H1 (cell line): ENCODE measurements at regions not wholly inside any gene's neighbourhood (a gene's known extent, or its start where the extent isn't known, plus 50 kb on each side); places are given as distances from the start of the nearest gene placed in this dataset.
A peak's percentile ranks its signal among the peaks of the same experiment; 100 is the strongest.

Experiments used
- CTCF ChIA-PET: fragments of 300-600 bp; sonication (Branson Sonifier 250); formaldehyde crosslinking; loops from one replicate; lab custom pipeline; 2021; ENCODE audit not compliant: partially characterized antibody; lab: Charles Lee
- POLR2A ChIA-PET: fragments of 300-600 bp; sonication (Branson Sonifier 250); formaldehyde crosslinking; loops from one replicate; lab custom pipeline; 2021; ENCODE audit warnings: inconsistent platforms; ENCODE audit not compliant: partially characterized antibody; lab: Charles Lee
- DNase-seq, 2 experiments: peaks; one replicate each; pipeline versions ENCODE4 v3.0.0 to v3.0.0-alpha.2; 2010 to 2022; ENCODE audit warnings: low spot score in 2 of 2, low read depth in 1 of 2, mixed read lengths in 1 of 2
- FAIRE-seq: peaks from 2 replicates; lab custom pipeline; 2011; peaks lifted over from hg19 to GRCh38; lab: Jason Lieb, UNC
- H2AFZ ChIP-seq: 2 replicates; pipeline ENCODE4 v1.8.1; 2012; ENCODE audit warnings: low read length, inconsistent platforms
- H2AK5ac ChIP-seq: 2 replicates; pipeline ENCODE4 v1.6.1; 2013; ENCODE audit warnings: low read depth, low read length
- H2BK120ac ChIP-seq: replicated peaks from 2 replicates; pipeline ENCODE3; 2013; ENCODE audit warnings: low read depth, low read length, inconsistent platforms
- H2BK12ac ChIP-seq: 2 replicates; pipeline ENCODE4 v1.6.1; 2013; ENCODE audit warnings: low read depth, low read length
- H2BK15ac ChIP-seq: 2 replicates; pipeline ENCODE4 v1.6.1; 2013; ENCODE audit warnings: low read length
- H2BK20ac ChIP-seq: 2 replicates; pipeline ENCODE4 v1.6.1; 2013; ENCODE audit warnings: low read length
- H2BK5ac ChIP-seq: 2 replicates; pipeline ENCODE4 v1.6.1; 2013; ENCODE audit warnings: low read depth, low read length
- H3K14ac ChIP-seq: 2 replicates; pipeline ENCODE4 v1.6.1; 2013; ENCODE audit warnings: inconsistent platforms; ENCODE audit not compliant: insufficient read length
- H3K18ac ChIP-seq: 2 replicates; pipeline ENCODE4 v1.6.1; 2013; ENCODE audit warnings: low read length; ENCODE audit errors: extremely low read depth
- H3K23ac ChIP-seq: 2 replicates; pipeline ENCODE4 v1.6.1; 2013; ENCODE audit warnings: inconsistent platforms; ENCODE audit not compliant: insufficient read length
- H3K23me2 ChIP-seq: 2 replicates; pipeline ENCODE4 v1.6.1; 2013; ENCODE audit warnings: low read depth, low read length
- H3K27ac ChIP-seq: 2 replicates; pipeline ENCODE4 v1.6.1; 2011; ENCODE audit warnings: low read depth, low read length, inconsistent platforms
- H3K27me3 ChIP-seq, 4 experiments: replicated peaks in 1 of 4; 1 replicate in 1 of 4; 2 replicates in 3 of 4; pipeline versions ENCODE4 v1.6.1 to v1.8.1; 2011 to 2013; ENCODE audit warnings: low read length in 3 of 4, mild to moderate bottlenecking in 3 of 4, inconsistent platforms in 2 of 4, mixed read lengths in 2 of 4, moderate library complexity in 1 of 4; ENCODE audit not compliant: control insufficient read depth in 3 of 4, insufficient read depth in 3 of 4; ENCODE audit errors: extremely low read depth in 1 of 4
- H3K36me3 ChIP-seq, 4 experiments: 2 replicates each; pipeline versions ENCODE4 v1.6.1 to v1.8.1; 2011 to 2013; ENCODE audit warnings: mild to moderate bottlenecking in 4 of 4, low read length in 3 of 4, moderate library complexity in 2 of 4, control low read depth in 1 of 4, inconsistent platforms in 1 of 4; ENCODE audit not compliant: insufficient read depth in 4 of 4, control insufficient read depth in 2 of 4
- H3K4ac ChIP-seq: replicated peaks from 2 replicates; pipeline ENCODE3; 2013; ENCODE audit warnings: low read length, low read depth, mixed read lengths, inconsistent platforms; ENCODE audit not compliant: insufficient read length
- H3K4me1 ChIP-seq, 4 experiments: replicated peaks in 1 of 4; 1 replicate in 1 of 4; 2 replicates in 3 of 4; pipeline versions ENCODE4 v1.6.1 to v1.8.1; 2011 to 2013; ENCODE audit warnings: low read length in 3 of 4, inconsistent platforms in 2 of 4, mixed read lengths in 1 of 4; ENCODE audit not compliant: insufficient read depth in 4 of 4, control insufficient read depth in 3 of 4
- H3K4me2 ChIP-seq, 2 experiments: 2 replicates each; pipeline versions ENCODE4 v1.6.1 to v1.8.1; 2011 to 2013; ENCODE audit warnings: low read depth in 2 of 2, low read length in 2 of 2, control low read depth in 1 of 2, inconsistent platforms in 1 of 2, mild to moderate bottlenecking in 1 of 2; ENCODE audit not compliant: insufficient read depth in 1 of 2
- H3K4me3 ChIP-seq, 4 experiments: fragments of 200-600, 300-600 bp in 1 of 4; sonication (generic), shearing (Covaris generic), sonication (Bioruptor Twin) in 1 of 4; 2 replicates each; pipeline versions ENCODE4 v1.5.1 to v1.8.1; 2011 to 2016; ENCODE audit warnings: low read length in 4 of 4, low read depth in 3 of 4, control low read depth in 2 of 4, inconsistent platforms in 2 of 4, mild to moderate bottlenecking in 2 of 4, mixed read lengths in 1 of 4, moderate library complexity in 1 of 4; ENCODE audit not compliant: insufficient read depth in 2 of 4; ENCODE audit errors: extremely low read depth in 1 of 4
- H3K56ac ChIP-seq: replicated peaks from 2 replicates; pipeline ENCODE3; 2013; ENCODE audit warnings: low read depth, mild to moderate bottlenecking, mixed read lengths, low read length, inconsistent platforms; ENCODE audit not compliant: insufficient read length
- H3K79me1 ChIP-seq: 2 replicates; pipeline ENCODE4 v1.6.1; 2013; ENCODE audit warnings: low read depth, low read length, control low read depth
- H3K79me2 ChIP-seq, 2 experiments: 2 replicates each; pipeline versions ENCODE4 v1.6.1 to v1.8.1; 2012 to 2013; ENCODE audit warnings: low read length in 2 of 2, mild to moderate bottlenecking in 2 of 2, inconsistent platforms in 1 of 2; ENCODE audit not compliant: insufficient read depth in 2 of 2, control insufficient read depth in 1 of 2
- H3K9ac ChIP-seq, 4 experiments: replicated peaks in 1 of 4; 1 replicate in 1 of 4; 2 replicates in 3 of 4; pipeline versions ENCODE4 v1.6.1 to v1.8.1; 2011 to 2013; ENCODE audit warnings: low read depth in 3 of 4, low read length in 3 of 4, control low read depth in 2 of 4, mild to moderate bottlenecking in 2 of 4, moderate library complexity in 2 of 4, inconsistent platforms in 1 of 4; ENCODE audit errors: extremely low read depth in 1 of 4
- H3K9me3 ChIP-seq, 2 experiments: 2 replicates each; pipeline versions ENCODE4 v1.6.1 to v1.8.1; 2012 to 2013; ENCODE audit warnings: mild to moderate bottlenecking in 2 of 2, moderate library complexity in 2 of 2, control low read depth in 1 of 2, inconsistent platforms in 1 of 2, low read depth in 1 of 2, low read length in 1 of 2, mixed read lengths in 1 of 2; ENCODE audit not compliant: insufficient read depth in 2 of 2
- H4K20me1 ChIP-seq, 2 experiments: replicated peaks in 1 of 2; 2 replicates each; pipeline versions ENCODE3 to v1.8.1; 2011 to 2013; ENCODE audit warnings: inconsistent platforms in 2 of 2, low read length in 2 of 2, mild to moderate bottlenecking in 1 of 2; ENCODE audit not compliant: insufficient read depth in 2 of 2, control insufficient read depth in 1 of 2
- H4K5ac ChIP-seq: 2 replicates; pipeline ENCODE4 v1.6.1; 2013; ENCODE audit warnings: low read length, low read depth, mixed read lengths, inconsistent platforms; ENCODE audit not compliant: insufficient read length
- H4K8ac ChIP-seq: 2 replicates; pipeline ENCODE4 v1.8.0; 2013; ENCODE audit warnings: mild to moderate bottlenecking, moderate library complexity, low read length, inconsistent platforms; ENCODE audit not compliant: insufficient read depth; ENCODE audit errors: extremely low read depth
- H4K91ac ChIP-seq: replicated peaks from 2 replicates; pipeline ENCODE3; 2013; ENCODE audit warnings: low read length, mixed read lengths, inconsistent platforms; ENCODE audit not compliant: insufficient read length
- BACH1 ChIP-seq: IDR thresholded peaks from 2 replicates; pipeline ENCODE4 v1.6.1; 2012; ENCODE audit warnings: low read length, improper control_type of control experiment
- EGR1 ChIP-seq: IDR thresholded peaks from 2 replicates; pipeline ENCODE4 v1.6.1; 2011; ENCODE audit warnings: low read depth, low read length, borderline replicate concordance
- HDAC2 ChIP-seq, 2 experiments: fragments of 300-600 bp in 1 of 2; sonication (generic) in 1 of 2; IDR thresholded peaks; 2 replicates each; pipeline ENCODE4 v1.6.1; 2011 to 2012; ENCODE audit warnings: low read depth in 2 of 2, low read length in 2 of 2, mild to moderate bottlenecking in 2 of 2, moderate library complexity in 2 of 2, borderline replicate concordance in 1 of 2, inconsistent platforms in 1 of 2
- JUND ChIP-seq: IDR thresholded peaks from 2 replicates; pipeline ENCODE4 v1.6.1; 2011; ENCODE audit warnings: mild to moderate bottlenecking, improper control_type of control experiment, low read length
- POLR2AphosphoS5 ChIP-seq: IDR thresholded peaks from 2 replicates; pipeline ENCODE4 v1.6.1; 2011; ENCODE audit warnings: low read depth, low read length
- YY1 ChIP-seq: IDR thresholded peaks from 2 replicates; pipeline ENCODE4 v1.6.1; 2011; ENCODE audit warnings: low read depth, mild to moderate bottlenecking, low read length
- WGBS, 2 experiments: shearing (Covaris generic) in 1 of 2; methylation state at CpG; one replicate each; pipeline versions ENCODE4 v1.1.6 to v1.1.7; 2013 to 2015; ENCODE audit warnings: low lambda C conversion rate in 2 of 2, mixed read lengths in 2 of 2, inconsistent platforms in 1 of 2, low coverage in 1 of 2, missing lambda C conversion rate in 1 of 2; ENCODE audit not compliant: insufficient replicate concordance in 2 of 2, insufficient coverage in 1 of 2, insufficient read length in 1 of 2; ENCODE audit errors: extremely low coverage in 1 of 2, missing lambda C conversion rate in 1 of 2; 5-methylcytosine and 5-hydroxymethylcytosine counted together

- Histone ChIP-seq H4K91ac (no peak overlapping the region), H3K27me3 (peaks cover 0 to under 1% (median 0%) of the 10 kb centered on the region in 4 experiments; a peak in 1 of 7 replicates), H2AFZ (peak overlapping the region; percentile 20; the same call in 1 of the 2 replicates), H3K4me1 (peaks cover 0 to 2% (median 0%) of the 10 kb centered on the region in 4 experiments; a peak in 1 of 7 replicates), H3K9ac (no peak overlapping the region), H2BK12ac (no peak overlapping the region), H3K56ac (no peak overlapping the region), H3K4me3 (no peak overlapping the region), H3K4ac (no peak overlapping the region), H2BK5ac (no peak overlapping the region), H3K23ac (no peak overlapping the region), H2BK20ac (no peak overlapping the region), H2BK120ac (no peak overlapping the region), H4K8ac (no peak overlapping the region), H2AK5ac (no peak overlapping the region), H3K18ac (no peak overlapping the region), H3K79me1 (no peaks in the 10 kb centered on the region), H2BK15ac (no peak overlapping the region), H3K9me3 (no peaks in the 10 kb centered on the region), H3K27ac (no peak overlapping the region), H3K79me2 (no peaks in the 10 kb centered on the region), H4K5ac (no peak overlapping the region), H3K4me2 (peak overlapping the region; percentile 24 to 33; a peak in 2 of 4 replicates), H3K14ac (no peak overlapping the region), H3K36me3 (no peaks in the 10 kb centered on the region), H4K20me1 (no peaks in the 10 kb centered on the region), H3K23me2 (no peaks in the 10 kb centered on the region)
- 41% methylated on average over 3 of the region's 3 CpGs; no CpG with 5 or more reads in 1 of the 2 experiments for WGBS, 2 experiments
- POLR2A ChIA-PET: no interaction called here
- no peak for TF ChIP-seq POLR2AphosphoS5
- 0 out of 2 replicates have a peak, but pooled peaks have one; percentile 13 for TF ChIP-seq BACH1
- TF ChIP-seq JUND: peak; percentile 20; the same call in 1 of the 2 replicates
- no peak for TF ChIP-seq HDAC2 (IDR thresholded peaks at IDR 0.05; ENCODE audit: borderline replicate concordance in 1 of 2, low read depth in 2 of 2, low read length in 2 of 2)
- TF ChIP-seq YY1: 0 out of 2 replicates have a peak, but pooled peaks have one; percentile 13
- 0 out of 2 replicates have a peak, but pooled peaks have one; percentile 19 for TF ChIP-seq EGR1
- DNase-seq (peak in 1 of 2 experiments; percentile 25), FAIRE-seq (peak; percentile 88)
- CTCF ChIA-PET: no interaction called here
These were observed 79.3 kb upstream of the SCN7A start for GRCh38 chr2:166573391-166573790.
